ENCODE measurements at regions not wholly inside any gene's neighbourhood (a gene's known extent, or its start where the extent isn't known, plus 50 kb on each side); places are given as distances from the start of the nearest gene placed in this dataset.
"Not testable (repeated sequence)": the region's sequence is repeated elsewhere in the genome, so short reads cannot be mapped to it uniquely, and the experiment has no call there.

- DNase-seq (ENCODE audit: low spot score) = no peak
Observed at GRCh38 chr18:76307293-76307690, 187.8 kb downstream of the ZNF516 start.

GRCh38 chr18:76306685-76307292 lies 188.3 kb downstream of the ZNF516 start:
- DNase-seq (ENCODE audit: low spot score) = no peak

GRCh38 chr18:76285866-76286265 lies 209.2 kb downstream of the ZNF516 start:
- DNase-seq (ENCODE audit: low spot score) = no peak

GRCh38 chr18:76281565-76281964 lies 213.5 kb downstream of the ZNF516 start:
- DNase-seq (ENCODE audit: low spot score) = no peak

GRCh38 chr18:76277801-76278200 lies 217.2 kb downstream of the ZNF516 start:
- no peak for DNase-seq (ENCODE audit: low spot score)

GRCh38 chr18:76275727-76276313 lies 219.2 kb downstream of the ZNF516 start:
- peak; percentile 4 for DNase-seq (ENCODE audit: low spot score)

- peak; percentile 9 for DNase-seq (ENCODE audit: low spot score)
Observed at GRCh38 chr18:76274468-76275289, 220.4 kb downstream of the ZNF516 start.

- no peak for DNase-seq (ENCODE audit: low spot score)
Observed at GRCh38 chr18:76273956-76274355, 221.1 kb downstream of the ZNF516 start.

GRCh38 chr18:76273036-76273545 lies 222.0 kb downstream of the ZNF516 start:
- no peak for DNase-seq (ENCODE audit: low spot score)

GRCh38 chr18:76267423-76267822 lies 227.6 kb downstream of the ZNF516 start:
- DNase-seq (ENCODE audit: low spot score) = not testable (repeated sequence)

GRCh38 chr18:76266236-76266991 lies 228.6 kb downstream of the ZNF516 start:
- no peak for DNase-seq (ENCODE audit: low spot score)

- no peak for DNase-seq (ENCODE audit: low spot score)
Observed at GRCh38 chr18:76265497-76266235, 229.4 kb downstream of the ZNF516 start.

GRCh38 chr18:76264876-76265250 lies 230.2 kb downstream of the ZNF516 start:
- DNase-seq (ENCODE audit: low spot score) = no peak

- DNase-seq (ENCODE audit: low spot score) = no peak
Observed at GRCh38 chr18:76264198-76264875, 230.7 kb downstream of the ZNF516 start.

GRCh38 chr18:76263046-76264005 lies 231.7 kb downstream of the ZNF516 start:
- DNase-seq (ENCODE audit: low spot score) = no peak

- DNase-seq (ENCODE audit: low spot score) = no peak
Observed at GRCh38 chr18:76260941-76261472, 234.0 kb downstream of the ZNF516 start.

- no peak for DNase-seq (ENCODE audit: low spot score)
Observed at GRCh38 chr18:76259711-76260110, 235.3 kb downstream of the ZNF516 start.

GRCh38 chr18:76259096-76259495 lies 235.9 kb downstream of the ZNF516 start:
- DNase-seq (ENCODE audit: low spot score) = no peak

GRCh38 chr18:76258209-76258608 lies 236.8 kb downstream of the ZNF516 start:
- no peak for DNase-seq (ENCODE audit: low spot score)

All from SW480 (cell line).